ENCODE measurements at regions not wholly inside any gene's neighbourhood (a gene's known extent, or its start where the extent isn't known, plus 50 kb on each side); places are given as distances from the start of the nearest gene placed in this dataset.

GRCh38 chr15:87144775-87145174, 1065.1 kb downstream of the AGBL1 start:
- no peak overlapping the region for H3K4me3 ChIP-seq
- no peaks in the 10 kb centered on the region for H3K4me1 ChIP-seq
- H3K36me3 ChIP-seq = no peaks in the 10 kb centered on the region
- H3K27ac ChIP-seq = no peak overlapping the region
- no peak for ATAC-seq
- 17% methylated on average over 1 of the region's 1 CpG; no CpG with 5 or more reads in 1 of the 2 donors for WGBS, 2 donors (ENCODE audit: low coverage in 1 of 2)
- no peaks in the 10 kb centered on the region for H3K27me3 ChIP-seq
- TF ChIP-seq CTCF (IDR thresholded peaks at IDR 0.05) (no peak), POLR2AphosphoS5 (IDR thresholded peaks at IDR 0.05) (no peak), EP300 (IDR thresholded peaks at IDR 0.05) (no peak), POLR2A (IDR thresholded peaks at IDR 0.05) (no peak)
- peaks cover 0 to 11% (median 0%) of the 10 kb centered on the region in 3 donors for H3K9me3 ChIP-seq

- ATAC-seq = no peak
- Histone ChIP-seq H3K27ac (no peak overlapping the region), H3K4me1 (no peaks in the 10 kb centered on the region), H3K9me3 (peaks cover 0 to 11% (median 0%) of the 10 kb centered on the region in 3 donors), H3K36me3 (no peaks in the 10 kb centered on the region), H3K4me3 (no peak overlapping the region), H3K27me3 (no peaks in the 10 kb centered on the region)
- TF ChIP-seq POLR2AphosphoS5 (IDR thresholded peaks at IDR 0.05) (no peak), CTCF (IDR thresholded peaks at IDR 0.05) (no peak), EP300 (IDR thresholded peaks at IDR 0.05) (no peak), POLR2A (IDR thresholded peaks at IDR 0.05) (no peak)
These were observed 1062.4 kb downstream of the AGBL1 start for GRCh38 chr15:87142096-87142495.

- Histone ChIP-seq H3K36me3 (no peaks in the 10 kb centered on the region), H3K9me3 (no peaks in the 10 kb centered on the region), H3K4me1 (no peaks in the 10 kb centered on the region), H3K27me3 (no peaks in the 10 kb centered on the region), H3K27ac (no peak overlapping the region), H3K4me3 (no peak overlapping the region)
- no peak for ATAC-seq
- TF ChIP-seq POLR2AphosphoS5 (IDR thresholded peaks at IDR 0.05) = no peak
- no peak for TF ChIP-seq CTCF (IDR thresholded peaks at IDR 0.05)
These were observed 1055.4 kb downstream of the AGBL1 start for GRCh38 chr15:87135109-87135508.

GRCh38 chr15:87133704-87134103, 1054.0 kb downstream of the AGBL1 start:
- Histone ChIP-seq H3K9me3 (no peaks in the 10 kb centered on the region), H3K36me3 (no peaks in the 10 kb centered on the region)

GRCh38 chr15:87131067-87131466, 1051.4 kb downstream of the AGBL1 start:
- Histone ChIP-seq H3K4me3 (no peak overlapping the region), H3K27me3 (no peaks in the 10 kb centered on the region), H3K9me3 (no peaks in the 10 kb centered on the region), H3K27ac (no peak overlapping the region), H3K4me1 (no peaks in the 10 kb centered on the region), H3K36me3 (no peaks in the 10 kb centered on the region)
- ATAC-seq = no peak
- TF ChIP-seq POLR2A (IDR thresholded peaks at IDR 0.05) (no peak), EP300 (IDR thresholded peaks at IDR 0.05) (no peak), CTCF (IDR thresholded peaks at IDR 0.05) (no peak), POLR2AphosphoS5 (IDR thresholded peaks at IDR 0.05) (no peak)
- 71 to 90% methylated on average over 1 of the region's 1 CpG for WGBS, 2 donors (ENCODE audit: low coverage in 1 of 2)

More at GRCh38 chr15:87133704-87134103, 1054.0 kb downstream of the AGBL1 start:
- ATAC-seq = no peak
- Histone ChIP-seq H3K4me1 (no peaks in the 10 kb centered on the region), H3K4me3 (no peak overlapping the region), H3K27me3 (no peaks in the 10 kb centered on the region), H3K27ac (no peak overlapping the region)
- TF ChIP-seq EP300 (IDR thresholded peaks at IDR 0.05) = no peak
- TF ChIP-seq CTCF (IDR thresholded peaks at IDR 0.05) = no peak
- no peak for TF ChIP-seq POLR2A (IDR thresholded peaks at IDR 0.05)
- TF ChIP-seq POLR2AphosphoS5 (IDR thresholded peaks at IDR 0.05) = no peak
